ENCODE measurements at regions not wholly inside any gene's neighbourhood (a gene's known extent, or its start where the extent isn't known, plus 50 kb on each side); places are given as distances from the start of the nearest gene placed in this dataset.

GRCh38 chr18:60445341-60445740 lies 72.8 kb upstream of the MC4R start:
- no peak overlapping the region for H3K4me3 Mint-ChIP-seq
- no peak for ATAC-seq (replicated peaks; ENCODE audit: extremely low read depth, poor library complexity, severe bottlenecking)

GRCh38 chr18:60446821-60447220 lies 74.2 kb upstream of the MC4R start:
- Mint-ChIP-seq H3K4me3 (no peak overlapping the region), H3K27ac (ENCODE audit: low read depth) (no peak overlapping the region), H3K9me3 (peaks cover 39% of the 10 kb centered on the region), H3K27me3 (no peaks in the 10 kb centered on the region), H3K36me3 (ENCODE audit: insufficient read depth) (no peaks in the 10 kb centered on the region), H3K4me1 (no peaks in the 10 kb centered on the region)
- DNase-seq (ENCODE audit: low spot score in 2 of 2), result no peak
- ATAC-seq (replicated peaks; ENCODE audit: extremely low read depth, poor library complexity, severe bottlenecking), result no peak

More at GRCh38 chr18:60445341-60445740, 72.8 kb upstream of the MC4R start:
- H3K27ac Mint-ChIP-seq (ENCODE audit: low read depth), result no peak overlapping the region
- H3K27me3 Mint-ChIP-seq, result no peaks in the 10 kb centered on the region
- no peaks in the 10 kb centered on the region for H3K36me3 Mint-ChIP-seq (ENCODE audit: insufficient read depth)
- H3K4me1 Mint-ChIP-seq, result no peaks in the 10 kb centered on the region
- DNase-seq (ENCODE audit: low spot score in 2 of 2), result no peak
- H3K9me3 Mint-ChIP-seq, result peaks cover 45% of the 10 kb centered on the region

GRCh38 chr18:60448487-60449267 lies 76.1 kb upstream of the MC4R start:
- no peaks in the 10 kb centered on the region for H3K27me3 Mint-ChIP-seq
- H3K4me3 Mint-ChIP-seq, result no peak overlapping the region
- H3K4me1 Mint-ChIP-seq, result no peaks in the 10 kb centered on the region
- DNase-seq (ENCODE audit: low spot score in 2 of 2) (no peak), ATAC-seq (replicated peaks; ENCODE audit: extremely low read depth, poor library complexity, severe bottlenecking) (no peak)
- H3K9me3 Mint-ChIP-seq, result peaks cover 38% of the 10 kb centered on the region
- no peaks in the 10 kb centered on the region for H3K36me3 Mint-ChIP-seq (ENCODE audit: insufficient read depth)
- no peak overlapping the region for H3K27ac Mint-ChIP-seq (ENCODE audit: low read depth)

GRCh38 chr18:60452421-60452820 lies 79.8 kb upstream of the MC4R start:
- no peak for DNase-seq (ENCODE audit: low spot score in 2 of 2)
- peaks cover 27% of the 10 kb centered on the region for H3K9me3 Mint-ChIP-seq
- no peaks in the 10 kb centered on the region for H3K4me1 Mint-ChIP-seq
- no peaks in the 10 kb centered on the region for H3K27me3 Mint-ChIP-seq
- H3K4me3 Mint-ChIP-seq, result no peak overlapping the region
- H3K36me3 Mint-ChIP-seq (ENCODE audit: insufficient read depth), result no peaks in the 10 kb centered on the region
- no peak overlapping the region for H3K27ac Mint-ChIP-seq (ENCODE audit: low read depth)
- no peak for ATAC-seq (replicated peaks; ENCODE audit: extremely low read depth, poor library complexity, severe bottlenecking)

- H3K4me1 Mint-ChIP-seq, result no peaks in the 10 kb centered on the region
- no peaks in the 10 kb centered on the region for H3K9me3 Mint-ChIP-seq
- no peak overlapping the region for H3K4me3 Mint-ChIP-seq
- no peaks in the 10 kb centered on the region for H3K36me3 Mint-ChIP-seq (ENCODE audit: insufficient read depth)
- ATAC-seq (replicated peaks; ENCODE audit: extremely low read depth, poor library complexity, severe bottlenecking), result no peak
- no peak overlapping the region for H3K27ac Mint-ChIP-seq (ENCODE audit: low read depth)
- DNase-seq (ENCODE audit: low spot score in 2 of 2), result no peak
- H3K27me3 Mint-ChIP-seq, result no peaks in the 10 kb centered on the region
Observed at GRCh38 chr18:60466677-60467076, 94.1 kb upstream of the MC4R start.

- Mint-ChIP-seq H3K4me1 (no peaks in the 10 kb centered on the region), H3K9me3 (no peaks in the 10 kb centered on the region), H3K27me3 (no peaks in the 10 kb centered on the region), H3K27ac (ENCODE audit: low read depth) (no peak overlapping the region), H3K36me3 (ENCODE audit: insufficient read depth) (no peaks in the 10 kb centered on the region), H3K4me3 (no peak overlapping the region)
- DNase-seq (ENCODE audit: low spot score in 2 of 2) (no peak), ATAC-seq (replicated peaks; ENCODE audit: extremely low read depth, poor library complexity, severe bottlenecking) (no peak)
Observed at GRCh38 chr18:60469387-60470100, 97.0 kb upstream of the MC4R start.

- Mint-ChIP-seq H3K27ac (ENCODE audit: low read depth) (no peak overlapping the region), H3K27me3 (no peaks in the 10 kb centered on the region), H3K4me1 (no peaks in the 10 kb centered on the region), H3K4me3 (no peak overlapping the region), H3K36me3 (ENCODE audit: insufficient read depth) (no peaks in the 10 kb centered on the region), H3K9me3 (peaks cover 5% of the 10 kb centered on the region)
- ATAC-seq (replicated peaks; ENCODE audit: extremely low read depth, poor library complexity, severe bottlenecking) (no peak), DNase-seq (ENCODE audit: low spot score in 2 of 2) (no peak)
Observed at GRCh38 chr18:60471652-60472051, 99.1 kb upstream of the MC4R start.

- Mint-ChIP-seq H3K9me3 (peaks cover 12% of the 10 kb centered on the region), H3K27ac (ENCODE audit: low read depth) (no peak overlapping the region), H3K4me3 (no peak overlapping the region), H3K36me3 (ENCODE audit: insufficient read depth) (no peaks in the 10 kb centered on the region), H3K4me1 (no peaks in the 10 kb centered on the region), H3K27me3 (no peaks in the 10 kb centered on the region)
- ATAC-seq (replicated peaks; ENCODE audit: extremely low read depth, poor library complexity, severe bottlenecking) (no peak), DNase-seq (ENCODE audit: low spot score in 2 of 2) (no peak)
Observed at GRCh38 chr18:60485201-60485600, 112.6 kb upstream of the MC4R start.

GRCh38 chr18:60493066-60493465 lies 120.5 kb upstream of the MC4R start:
- DNase-seq (ENCODE audit: low spot score in 2 of 2), result no peak
- Mint-ChIP-seq H3K36me3 (ENCODE audit: insufficient read depth) (no peaks in the 10 kb centered on the region), H3K4me1 (no peaks in the 10 kb centered on the region), H3K27ac (ENCODE audit: low read depth) (no peak overlapping the region), H3K9me3 (peaks cover 19% of the 10 kb centered on the region), H3K27me3 (no peaks in the 10 kb centered on the region), H3K4me3 (no peak overlapping the region)
- no peak for ATAC-seq (replicated peaks; ENCODE audit: extremely low read depth, poor library complexity, severe bottlenecking)

- Mint-ChIP-seq H3K9me3 (peaks cover 21% of the 10 kb centered on the region), H3K27ac (ENCODE audit: low read depth) (no peak overlapping the region), H3K4me1 (no peaks in the 10 kb centered on the region), H3K36me3 (ENCODE audit: insufficient read depth) (no peaks in the 10 kb centered on the region), H3K4me3 (no peak overlapping the region), H3K27me3 (no peaks in the 10 kb centered on the region)
- ATAC-seq (replicated peaks; ENCODE audit: extremely low read depth, poor library complexity, severe bottlenecking), result no peak
- no peak for DNase-seq (ENCODE audit: low spot score in 2 of 2)
Observed at GRCh38 chr18:60499675-60500074, 127.1 kb upstream of the MC4R start.

- Mint-ChIP-seq H3K9me3 (peaks cover 17% of the 10 kb centered on the region), H3K36me3 (ENCODE audit: insufficient read depth) (no peaks in the 10 kb centered on the region), H3K4me3 (no peak overlapping the region), H3K4me1 (no peaks in the 10 kb centered on the region), H3K27ac (ENCODE audit: low read depth) (no peak overlapping the region), H3K27me3 (no peaks in the 10 kb centered on the region)
- ATAC-seq (replicated peaks; ENCODE audit: extremely low read depth, poor library complexity, severe bottlenecking) (no peak), DNase-seq (ENCODE audit: low spot score in 2 of 2) (no peak)
Observed at GRCh38 chr18:60500960-60501359, 128.4 kb upstream of the MC4R start.

GRCh38 chr18:60502591-60502990 lies 130.0 kb upstream of the MC4R start:
- DNase-seq (ENCODE audit: low spot score in 2 of 2) (no peak), ATAC-seq (replicated peaks; ENCODE audit: extremely low read depth, poor library complexity, severe bottlenecking) (no peak)
- peaks cover 22% of the 10 kb centered on the region for H3K9me3 Mint-ChIP-seq
- H3K4me3 Mint-ChIP-seq, result no peak overlapping the region
- H3K27ac Mint-ChIP-seq (ENCODE audit: low read depth), result no peak overlapping the region
- no peaks in the 10 kb centered on the region for H3K36me3 Mint-ChIP-seq (ENCODE audit: insufficient read depth)
- no peaks in the 10 kb centered on the region for H3K4me1 Mint-ChIP-seq
- no peaks in the 10 kb centered on the region for H3K27me3 Mint-ChIP-seq

GRCh38 chr18:60503199-60503598 lies 130.6 kb upstream of the MC4R start:
- ATAC-seq (replicated peaks; ENCODE audit: extremely low read depth, poor library complexity, severe bottlenecking) (no peak), DNase-seq (ENCODE audit: low spot score in 2 of 2) (no peak)
- H3K27me3 Mint-ChIP-seq, result no peaks in the 10 kb centered on the region
- H3K4me1 Mint-ChIP-seq, result no peaks in the 10 kb centered on the region
- peaks cover 22% of the 10 kb centered on the region for H3K9me3 Mint-ChIP-seq
- H3K4me3 Mint-ChIP-seq, result no peak overlapping the region
- no peaks in the 10 kb centered on the region for H3K36me3 Mint-ChIP-seq (ENCODE audit: insufficient read depth)
- H3K27ac Mint-ChIP-seq (ENCODE audit: low read depth), result no peak overlapping the region
